Panc1 (cell line): ENCODE measurements at regions not wholly inside any gene's neighbourhood (a gene's known extent, or its start where the extent isn't known, plus 50 kb on each side); places are given as distances from the start of the nearest gene placed in this dataset.

ENCODE experiments used
- POLR2AphosphoS5 ChIP-seq: IDR thresholded peaks from 2 replicates; pipeline ENCODE4 v1.6.1; 2012; ENCODE audit warnings: mild to moderate bottlenecking, low read depth, low read length, moderate library complexity
- SIN3A ChIP-seq: IDR thresholded peaks from 2 replicates; pipeline ENCODE4 v1.6.1; 2012; ENCODE audit warnings: low read depth, mild to moderate bottlenecking, low read length, moderate library complexity, borderline replicate concordance; ENCODE audit not compliant: insufficient read depth
- TCF7L2 ChIP-seq: IDR thresholded peaks from 2 replicates; pipeline ENCODE4 v1.6.1; 2011; ENCODE audit warnings: mild to moderate bottlenecking, low read depth, low read length, inconsistent platforms
- TF ChIP-seq, protein P1 (sequence below): fragments of 450-650 bp; IDR thresholded peaks from 2 replicates; pipeline ENCODE4 v1.5.1; 2017; ENCODE audit warnings: mild to moderate bottlenecking
- TF ChIP-seq, protein P2 (sequence below), 2 experiments: IDR thresholded peaks; 2 replicates each; pipeline ENCODE4 v1.6.1; 2011 to 2012; ENCODE audit warnings: low read depth in 2 of 2, control low read depth in 1 of 2, low read length in 1 of 2, mild to moderate bottlenecking in 1 of 2, moderate library complexity in 1 of 2; ENCODE audit not compliant: insufficient read depth in 1 of 2

- TF ChIP-seq, protein P1, sequence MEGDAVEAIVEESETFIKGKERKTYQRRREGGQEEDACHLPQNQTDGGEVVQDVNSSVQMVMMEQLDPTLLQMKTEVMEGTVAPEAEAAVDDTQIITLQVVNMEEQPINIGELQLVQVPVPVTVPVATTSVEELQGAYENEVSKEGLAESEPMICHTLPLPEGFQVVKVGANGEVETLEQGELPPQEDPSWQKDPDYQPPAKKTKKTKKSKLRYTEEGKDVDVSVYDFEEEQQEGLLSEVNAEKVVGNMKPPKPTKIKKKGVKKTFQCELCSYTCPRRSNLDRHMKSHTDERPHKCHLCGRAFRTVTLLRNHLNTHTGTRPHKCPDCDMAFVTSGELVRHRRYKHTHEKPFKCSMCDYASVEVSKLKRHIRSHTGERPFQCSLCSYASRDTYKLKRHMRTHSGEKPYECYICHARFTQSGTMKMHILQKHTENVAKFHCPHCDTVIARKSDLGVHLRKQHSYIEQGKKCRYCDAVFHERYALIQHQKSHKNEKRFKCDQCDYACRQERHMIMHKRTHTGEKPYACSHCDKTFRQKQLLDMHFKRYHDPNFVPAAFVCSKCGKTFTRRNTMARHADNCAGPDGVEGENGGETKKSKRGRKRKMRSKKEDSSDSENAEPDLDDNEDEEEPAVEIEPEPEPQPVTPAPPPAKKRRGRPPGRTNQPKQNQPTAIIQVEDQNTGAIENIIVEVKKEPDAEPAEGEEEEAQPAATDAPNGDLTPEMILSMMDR = no peak
- TF ChIP-seq POLR2AphosphoS5 (no peak), SIN3A (no peak), TCF7L2 (no peak)
- TF ChIP-seq, protein P2, sequence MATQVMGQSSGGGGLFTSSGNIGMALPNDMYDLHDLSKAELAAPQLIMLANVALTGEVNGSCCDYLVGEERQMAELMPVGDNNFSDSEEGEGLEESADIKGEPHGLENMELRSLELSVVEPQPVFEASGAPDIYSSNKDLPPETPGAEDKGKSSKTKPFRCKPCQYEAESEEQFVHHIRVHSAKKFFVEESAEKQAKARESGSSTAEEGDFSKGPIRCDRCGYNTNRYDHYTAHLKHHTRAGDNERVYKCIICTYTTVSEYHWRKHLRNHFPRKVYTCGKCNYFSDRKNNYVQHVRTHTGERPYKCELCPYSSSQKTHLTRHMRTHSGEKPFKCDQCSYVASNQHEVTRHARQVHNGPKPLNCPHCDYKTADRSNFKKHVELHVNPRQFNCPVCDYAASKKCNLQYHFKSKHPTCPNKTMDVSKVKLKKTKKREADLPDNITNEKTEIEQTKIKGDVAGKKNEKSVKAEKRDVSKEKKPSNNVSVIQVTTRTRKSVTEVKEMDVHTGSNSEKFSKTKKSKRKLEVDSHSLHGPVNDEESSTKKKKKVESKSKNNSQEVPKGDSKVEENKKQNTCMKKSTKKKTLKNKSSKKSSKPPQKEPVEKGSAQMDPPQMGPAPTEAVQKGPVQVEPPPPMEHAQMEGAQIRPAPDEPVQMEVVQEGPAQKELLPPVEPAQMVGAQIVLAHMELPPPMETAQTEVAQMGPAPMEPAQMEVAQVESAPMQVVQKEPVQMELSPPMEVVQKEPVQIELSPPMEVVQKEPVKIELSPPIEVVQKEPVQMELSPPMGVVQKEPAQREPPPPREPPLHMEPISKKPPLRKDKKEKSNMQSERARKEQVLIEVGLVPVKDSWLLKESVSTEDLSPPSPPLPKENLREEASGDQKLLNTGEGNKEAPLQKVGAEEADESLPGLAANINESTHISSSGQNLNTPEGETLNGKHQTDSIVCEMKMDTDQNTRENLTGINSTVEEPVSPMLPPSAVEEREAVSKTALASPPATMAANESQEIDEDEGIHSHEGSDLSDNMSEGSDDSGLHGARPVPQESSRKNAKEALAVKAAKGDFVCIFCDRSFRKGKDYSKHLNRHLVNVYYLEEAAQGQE (IDR thresholded peaks at IDR 0.05; ENCODE audit: insufficient read depth in 1 of 2, low read depth in 2 of 2, low read length in 1 of 2) = no peak
Measured at GRCh38 chr1:98121646-98122045, 200.8 kb upstream of the DPYD start.
